HCT116 (cell line): ENCODE measurements at regions not wholly inside any gene's neighbourhood (a gene's known extent, or its start where the extent isn't known, plus 50 kb on each side); places are given as distances from the start of the nearest gene placed in this dataset.

Source experiments
- ATAC-seq: fragments of 200-7000 bp; cut with Tn5 transposase; 2 replicates; pipeline ENCODE4 v1.9.1; 2020; ENCODE audit warnings: mild to moderate bottlenecking, moderate library complexity
- BruUV-seq: library from RNA; stranded (reverse); fragments of 400-500 nt; replicated peaks from 2 replicates; lab custom pipeline; 2021; lab: Mats Ljungman, UMichigan
- CTCF ChIA-PET: fragments of 300-600 bp; sonication (Branson Sonifier 250); formaldehyde crosslinking; loops from one replicate; lab custom pipeline; 2021; ENCODE audit warnings: antibody characterized with exemption; lab: Charles Lee
- POLR2A ChIA-PET: fragments of 300-600, 350-600 bp; sonication (Branson Sonifier 250); formaldehyde crosslinking; loops from one replicate; lab custom pipeline; 2021; ENCODE audit warnings: antibody characterized with exemption; lab: Charles Lee
- RAD21 ChIA-PET, 2 experiments: fragments of 300-600 bp; sonication (Branson Sonifier 250); formaldehyde crosslinking; loops; one replicate each; lab custom pipeline; 2023; ENCODE audit warnings: low total read pairs in 2 of 2; ENCODE audit not compliant: uncharacterized antibody in 2 of 2, unreplicated experiment in 2 of 2, low non-redundant PET in 1 of 2; lab: Charles Lee
- DNase-seq: peaks from one replicate; pipeline ENCODE4 v3.0.0-alpha.2; 2010; ENCODE audit warnings: low read depth, low spot score
- H2AFZ ChIP-seq: fragments of 200-600 bp; shearing (Covaris generic), sonication (generic); 2 replicates; pipeline ENCODE4 v1.6.1; 2017; ENCODE audit warnings: low read depth, mixed run types, mixed read lengths, antibody characterized with exemption, low read length; ENCODE audit not compliant: poor library complexity, severe bottlenecking
- H3K27ac ChIP-seq: 2 replicates; pipeline ENCODE4 v1.5.1; 2012; ENCODE audit warnings: low read depth, low read length
- H3K27me3 ChIP-seq: fragments of 200-600 bp; sonication (generic); 2 replicates; pipeline ENCODE4 v1.6.1; 2016; ENCODE audit warnings: mixed run types, low read length, mixed read lengths; ENCODE audit not compliant: insufficient read depth
- H3K36me3 ChIP-seq, 2 experiments: fragments of 200-500 bp in 1 of 2; fragments of 200-600 bp in 1 of 2; sonication (Bioruptor generic) in 1 of 2; sonication (generic) in 1 of 2; 2 replicates each; pipeline versions ENCODE4 v1.5.1 to v1.6.1; 2014 to 2016; ENCODE audit warnings: low read length in 2 of 2, inconsistent platforms in 1 of 2, mixed read lengths in 1 of 2, mixed run types in 1 of 2; ENCODE audit not compliant: insufficient read depth in 2 of 2, control insufficient read depth in 1 of 2
- H3K4me1 ChIP-seq, 2 experiments: fragments of 200-600 bp in 1 of 2; sonication (generic) in 1 of 2; 2 replicates each; pipeline versions ENCODE4 v1.5.1 to v1.6.1; 2012 to 2017; ENCODE audit warnings: low read length in 2 of 2, inconsistent platforms in 1 of 2, mild to moderate bottlenecking in 1 of 2, mixed read lengths in 1 of 2, mixed run types in 1 of 2, moderate library complexity in 1 of 2; ENCODE audit not compliant: insufficient read depth in 2 of 2, control insufficient read depth in 1 of 2
- H3K4me2 ChIP-seq: fragments of 200-600 bp; sonication (generic); 2 replicates; pipeline ENCODE4 v1.6.1; 2017; ENCODE audit warnings: mixed run types, low read length, mixed read lengths
- H3K4me3 ChIP-seq, 2 experiments: fragments of 200-600 bp in 1 of 2; sonication (generic) in 1 of 2; replicated peaks in 1 of 2; 2 replicates each; pipeline ENCODE4 v1.5.1; 2011 to 2016; ENCODE audit warnings: low read length in 2 of 2, control low read depth in 1 of 2, low read depth in 1 of 2, mild to moderate bottlenecking in 1 of 2, mixed read lengths in 1 of 2, mixed run types in 1 of 2
- H3K79me2 ChIP-seq: fragments of 200-600 bp; sonication (generic); 2 replicates; pipeline ENCODE4 v1.6.1; 2017; ENCODE audit warnings: mild to moderate bottlenecking, mixed run types, low read length, moderate library complexity, mixed read lengths; ENCODE audit not compliant: insufficient read depth
- H3K9ac ChIP-seq: fragments of 200-600 bp; sonication (generic); 2 replicates; pipeline ENCODE4 v1.6.1; 2016; ENCODE audit warnings: low read length, mixed read lengths
- H3K9me2 ChIP-seq: fragments of 200-600 bp; sonication (generic), shearing (Covaris generic); 2 replicates; pipeline ENCODE4 v1.6.1; 2017; ENCODE audit warnings: mixed run types, mild to moderate bottlenecking, moderate library complexity; ENCODE audit not compliant: insufficient read depth
- H3K9me3 ChIP-seq, 2 experiments: fragments of 200-500 bp in 1 of 2; fragments of 200-600 bp in 1 of 2; sonication (Bioruptor generic) in 1 of 2; sonication (generic) in 1 of 2; 2 replicates each; pipeline ENCODE4 v1.6.1; 2014 to 2017; ENCODE audit warnings: low read length in 2 of 2, mixed read lengths in 2 of 2, inconsistent platforms in 1 of 2, low read depth in 1 of 2, mild to moderate bottlenecking in 1 of 2, mixed run types in 1 of 2, moderate library complexity in 1 of 2; ENCODE audit not compliant: control insufficient read depth in 1 of 2, insufficient read depth in 1 of 2
- H4K20me1 ChIP-seq: fragments of 200-600 bp; sonication (generic), shearing (Covaris generic); 2 replicates; pipeline ENCODE4 v1.6.1; 2017; ENCODE audit warnings: mixed run types, mild to moderate bottlenecking, moderate library complexity; ENCODE audit not compliant: insufficient read depth
- ATF3 ChIP-seq: IDR thresholded peaks from 2 replicates; pipeline ENCODE4 v1.6.1; 2012
- CBX3 ChIP-seq: IDR thresholded peaks from 2 replicates; pipeline ENCODE4 v1.6.1; 2012; ENCODE audit warnings: low read depth
- CEBPB ChIP-seq: IDR thresholded peaks from 2 replicates; pipeline ENCODE4 v1.6.1; 2012; ENCODE audit warnings: low read depth
- ELF1 ChIP-seq: IDR thresholded peaks from 2 replicates; pipeline ENCODE4 v1.6.1; 2012; ENCODE audit warnings: low read depth, borderline replicate concordance
- EZH2 ChIP-seq: fragments of 200-600 bp; sonication (generic); IDR thresholded peaks from 2 replicates; pipeline ENCODE4 v1.6.1; 2017; ENCODE audit warnings: antibody characterized with exemption, mixed run types
- EZH2phosphoT487 ChIP-seq: fragments of 200-600 bp; IDR thresholded peaks from 2 replicates; pipeline ENCODE4 v1.6.1; 2018; ENCODE audit warnings: antibody characterized with exemption, borderline replicate concordance
- FOSL1 ChIP-seq: IDR thresholded peaks from 2 replicates; pipeline ENCODE4 v1.6.1; 2012; ENCODE audit warnings: low read depth
- JUND ChIP-seq: IDR thresholded peaks from 2 replicates; pipeline ENCODE4 v1.6.1; 2012
- POLR2A ChIP-seq: IDR thresholded peaks from 2 replicates; pipeline ENCODE4 v1.7.0; 2011; ENCODE audit warnings: borderline replicate concordance; ENCODE audit not compliant: insufficient read depth, insufficient read length; ENCODE audit errors: extremely low read depth
- POLR2AphosphoS5 ChIP-seq: IDR thresholded peaks from 2 replicates; pipeline ENCODE4 v1.6.1; 2011; ENCODE audit warnings: mild to moderate bottlenecking, low read depth, low read length, moderate library complexity
- RAD21 ChIP-seq: IDR thresholded peaks from 2 replicates; pipeline ENCODE4 v1.6.1; 2012; ENCODE audit warnings: low read depth, mild to moderate bottlenecking
- REST ChIP-seq: IDR thresholded peaks from 2 replicates; pipeline ENCODE4 v1.6.1; 2012; ENCODE audit warnings: low read depth
- SP1 ChIP-seq: IDR thresholded peaks from 2 replicates; pipeline ENCODE4 v1.6.1; 2012; ENCODE audit warnings: low read depth
- SRF ChIP-seq: IDR thresholded peaks from 2 replicates; pipeline ENCODE4 v1.6.1; 2012; ENCODE audit warnings: low read depth
- TCF7L2 ChIP-seq: IDR thresholded peaks from 2 replicates; pipeline ENCODE4 v1.7.0; 2011; ENCODE audit warnings: borderline replicate concordance, inconsistent platforms; ENCODE audit not compliant: insufficient read depth, insufficient read length; ENCODE audit errors: extremely low read depth
- YY1 ChIP-seq: IDR thresholded peaks from 2 replicates; pipeline ENCODE4 v1.6.1; 2011; ENCODE audit warnings: low read length, low read depth, moderate library complexity, mild to moderate bottlenecking; ENCODE audit not compliant: insufficient replicate concordance; ENCODE audit errors: extremely low read depth
- ZFX ChIP-seq: fragments of 450-650 bp; IDR thresholded peaks from 2 replicates; pipeline ENCODE4 v1.6.1; 2017
- ZNF274 ChIP-seq: fragments of 200-500 bp; sonication (Bioruptor generic); IDR thresholded peaks from 2 replicates; pipeline ENCODE4 v1.6.1; 2014; ENCODE audit warnings: mild to moderate bottlenecking, low read depth, low read length, inconsistent platforms
- intact Hi-C: fragments of 100-400 bp; cut with micrococcal nuclease; formaldehyde crosslinking; loops from 2 replicates; pipeline ENCODE4 v1.10.0; 2022
- TF ChIP-seq, protein P1 (sequence below), 3 experiments: fragments of 200-600 bp in 1 of 3; sonication (generic) in 1 of 3; IDR thresholded peaks in 2 of 3; conservative IDR thresholded peaks in 1 of 3; 2 replicates each; pipeline ENCODE4 v1.5.1; 2012 to 2017; ENCODE audit warnings: low read depth in 2 of 3, low read length in 2 of 3, antibody characterized with exemption in 1 of 3, borderline replicate concordance in 1 of 3, control low read depth in 1 of 3, mild to moderate bottlenecking in 1 of 3, mixed read lengths in 1 of 3, mixed run types in 1 of 3, moderate library complexity in 1 of 3; ENCODE audit not compliant: insufficient read depth in 1 of 3
- TF ChIP-seq, protein P2 (sequence below): IDR thresholded peaks from 2 replicates; pipeline ENCODE4 v1.6.1; 2012

- H4K20me1 ChIP-seq: no peaks in the 10 kb centered on the region
- TF ChIP-seq ZNF274 (no peak), CEBPB (no peak), REST (no peak), ATF3 (no peak), TCF7L2 (no peak), JUND (no peak), SRF (no peak), YY1 (no peak), ELF1 (no peak), EZH2phosphoT487 (no peak), POLR2AphosphoS5 (no peak), SP1 (no peak), POLR2A (no peak), FOSL1 (no peak), CBX3 (no peak), EZH2 (no peak), RAD21 (no peak), ZFX (no peak)
- TF ChIP-seq, protein P1, sequence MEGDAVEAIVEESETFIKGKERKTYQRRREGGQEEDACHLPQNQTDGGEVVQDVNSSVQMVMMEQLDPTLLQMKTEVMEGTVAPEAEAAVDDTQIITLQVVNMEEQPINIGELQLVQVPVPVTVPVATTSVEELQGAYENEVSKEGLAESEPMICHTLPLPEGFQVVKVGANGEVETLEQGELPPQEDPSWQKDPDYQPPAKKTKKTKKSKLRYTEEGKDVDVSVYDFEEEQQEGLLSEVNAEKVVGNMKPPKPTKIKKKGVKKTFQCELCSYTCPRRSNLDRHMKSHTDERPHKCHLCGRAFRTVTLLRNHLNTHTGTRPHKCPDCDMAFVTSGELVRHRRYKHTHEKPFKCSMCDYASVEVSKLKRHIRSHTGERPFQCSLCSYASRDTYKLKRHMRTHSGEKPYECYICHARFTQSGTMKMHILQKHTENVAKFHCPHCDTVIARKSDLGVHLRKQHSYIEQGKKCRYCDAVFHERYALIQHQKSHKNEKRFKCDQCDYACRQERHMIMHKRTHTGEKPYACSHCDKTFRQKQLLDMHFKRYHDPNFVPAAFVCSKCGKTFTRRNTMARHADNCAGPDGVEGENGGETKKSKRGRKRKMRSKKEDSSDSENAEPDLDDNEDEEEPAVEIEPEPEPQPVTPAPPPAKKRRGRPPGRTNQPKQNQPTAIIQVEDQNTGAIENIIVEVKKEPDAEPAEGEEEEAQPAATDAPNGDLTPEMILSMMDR (IDR thresholded peaks at IDR 0.05 in 2 of 3, conservative IDR thresholded peaks at IDR 0.05 in 1 of 3; ENCODE audit: borderline replicate concordance in 1 of 3, insufficient read depth in 1 of 3, low read depth in 2 of 3, low read length in 2 of 3): no peak
- TF ChIP-seq, protein P2, sequence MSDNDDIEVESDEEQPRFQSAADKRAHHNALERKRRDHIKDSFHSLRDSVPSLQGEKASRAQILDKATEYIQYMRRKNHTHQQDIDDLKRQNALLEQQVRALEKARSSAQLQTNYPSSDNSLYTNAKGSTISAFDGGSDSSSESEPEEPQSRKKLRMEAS: no peak
- ChIA-PET POLR2A (no interaction called here), CTCF (interaction anchor here (1.5 kb wide), 1 partner anchor 21 kb away, joined by 4 read pairs; no protein-coding TSS in a partner anchor), RAD21 (no interaction called here)
- no peak overlapping the region for H3K9ac ChIP-seq
- intact Hi-C loops: no loop called here
- H2AFZ ChIP-seq: no peak overlapping the region
- BruUV-seq: no TSS peak
- no peaks in the 10 kb centered on the region for H3K9me2 ChIP-seq
- no peaks in the 10 kb centered on the region; the same call in 1 of the 2 replicates for H3K27me3 ChIP-seq
- DNase-seq (no peak), ATAC-seq (no peak)
- no peaks in the 10 kb centered on the region for H3K4me1 ChIP-seq
- H3K9me3 ChIP-seq: peaks cover 7 to 9% of the 10 kb centered on the region in 2 experiments; a peak in 2 of 4 replicates
- H3K4me2 ChIP-seq: no peak overlapping the region
- H3K79me2 ChIP-seq: no peaks in the 10 kb centered on the region
- no peak overlapping the region for H3K27ac ChIP-seq
- H3K4me3 ChIP-seq: no peak overlapping the region
- H3K36me3 ChIP-seq: no peaks in the 10 kb centered on the region
Measured at GRCh38 chr17:77034677-77035424, 105.9 kb upstream of the SEC14L1 start.
